ENCODE measurements at regions not wholly inside any gene's neighbourhood (a gene's known extent, or its start where the extent isn't known, plus 50 kb on each side); places are given as distances from the start of the nearest gene placed in this dataset.
A peak's percentile ranks its signal among the peaks of the same experiment; 100 is the strongest.

DNA sequence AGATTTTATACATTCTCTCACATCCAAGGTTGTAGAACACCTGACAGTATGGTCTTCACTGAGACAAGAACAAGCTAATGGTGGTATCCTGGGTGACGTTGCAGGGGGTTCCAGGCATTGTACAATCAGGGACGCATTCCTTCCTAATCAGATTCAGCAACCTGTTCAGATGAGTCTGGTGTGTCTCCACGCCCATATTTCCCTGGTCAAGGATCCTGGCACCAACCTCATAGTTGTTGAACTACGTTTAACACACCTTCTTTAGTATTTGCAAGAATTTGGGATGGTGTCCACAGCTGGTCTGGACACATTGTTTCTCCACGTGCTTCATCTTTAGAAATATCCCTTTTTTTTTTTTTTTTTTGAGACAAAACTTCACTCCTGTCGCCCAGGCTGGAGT is 161.0 kb upstream of the CDYL start:
- H3K4me1 ChIP-seq = no peaks in the 10 kb centered on the region
- no peaks in the 10 kb centered on the region for H3K27me3 ChIP-seq
- intact Hi-C loops (cut with DNase I) = no loop called here
- DNase-seq (no peak), ATAC-seq (no peak)
- TF ChIP-seq POLR2A (IDR thresholded peaks at IDR 0.05) (no peak), CTCF (IDR thresholded peaks at IDR 0.05) (no peak)
- H3K36me3 ChIP-seq (replicated peaks in 1 of 2; ENCODE audit: insufficient read depth in 1 of 2, low read depth in 2 of 2) = no peaks in the 10 kb centered on the region
- H3K9me3 ChIP-seq = no peaks in the 10 kb centered on the region
- WGBS, 2 donors = 62 to 70% methylated on average over 6 of the region's 6 CpGs
- H3K27ac ChIP-seq = no peak overlapping the region
- no peak overlapping the region for H3K4me3 ChIP-seq

GRCh38 chr6:4614637-4615036 is 161.6 kb upstream of the CDYL start:
- intact Hi-C loops (cut with DNase I) = no loop called here
- 59 to 80% methylated on average over 5 of the region's 5 CpGs for WGBS, 2 donors
- DNase-seq (no peak), ATAC-seq (no peak)
- TF ChIP-seq POLR2A (IDR thresholded peaks at IDR 0.05) (no peak), CTCF (IDR thresholded peaks at IDR 0.05) (no peak)
- Histone ChIP-seq H3K4me3 (no peak overlapping the region), H3K27ac (no peak overlapping the region), H3K27me3 (no peaks in the 10 kb centered on the region), H3K9me3 (no peaks in the 10 kb centered on the region), H3K4me1 (no peaks in the 10 kb centered on the region), H3K36me3 (replicated peaks in 1 of 2; ENCODE audit: insufficient read depth in 1 of 2, low read depth in 2 of 2) (no peaks in the 10 kb centered on the region)

GRCh38 chr6:4613795-4614194 is 162.4 kb upstream of the CDYL start:
- Histone ChIP-seq H3K9me3 (no peaks in the 10 kb centered on the region), H3K4me3 (no peak overlapping the region), H3K27me3 (no peaks in the 10 kb centered on the region), H3K4me1 (no peaks in the 10 kb centered on the region), H3K27ac (no peak overlapping the region), H3K36me3 (replicated peaks in 1 of 2; ENCODE audit: insufficient read depth in 1 of 2, low read depth in 2 of 2) (no peaks in the 10 kb centered on the region)
- TF ChIP-seq CTCF (IDR thresholded peaks at IDR 0.05) = no peak
- TF ChIP-seq POLR2A (IDR thresholded peaks at IDR 0.05) = no peak
- intact Hi-C loops (cut with DNase I) = no loop called here
- 78 to 85% methylated on average over 5 of the region's 5 CpGs for WGBS, 2 donors
- no peak for ATAC-seq
- DNase-seq = no peak

DNA sequence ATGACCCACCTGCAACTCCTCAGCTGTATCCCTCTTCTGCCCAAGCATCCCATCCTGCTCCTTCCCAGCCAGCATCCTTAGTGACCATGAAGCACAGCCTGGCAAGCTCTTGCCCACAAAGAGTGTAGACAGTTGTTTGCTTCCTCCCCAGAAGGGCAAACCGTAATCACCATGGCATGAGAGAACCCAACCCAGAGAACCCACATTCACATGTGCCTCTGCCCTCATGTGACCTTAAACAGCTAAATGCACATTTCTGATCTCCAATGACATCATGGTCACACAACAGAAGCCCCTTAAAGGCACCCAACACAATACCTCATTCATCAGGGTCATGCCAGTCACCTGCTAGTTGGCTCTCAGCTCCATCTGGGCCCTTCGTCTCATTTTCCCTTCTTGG is 162.8 kb upstream of the CDYL start:
- no peak for TF ChIP-seq CTCF (IDR thresholded peaks at IDR 0.05)
- no peak for TF ChIP-seq POLR2A (IDR thresholded peaks at IDR 0.05)
- no peaks in the 10 kb centered on the region for H3K27me3 ChIP-seq
- H3K36me3 ChIP-seq (replicated peaks in 1 of 2; ENCODE audit: insufficient read depth in 1 of 2, low read depth in 2 of 2) = no peaks in the 10 kb centered on the region
- 60 to 76% methylated on average over 2 of the region's 2 CpGs for WGBS, 2 donors
- H3K4me1 ChIP-seq = no peaks in the 10 kb centered on the region
- no peak for ATAC-seq
- DNase-seq = no peak
- no peak overlapping the region for H3K27ac ChIP-seq
- no peak overlapping the region for H3K4me3 ChIP-seq
- intact Hi-C loops (cut with DNase I) = no loop called here
- H3K9me3 ChIP-seq = no peaks in the 10 kb centered on the region

- no peak overlapping the region for H3K27ac ChIP-seq
- peak; percentile 55 for ATAC-seq
- peak in 1 of 4 donors; percentile 23 for DNase-seq
Measured at GRCh38 chr6:4612636-4613171, 163.5 kb upstream of the CDYL start.

More at GRCh38 chr6:4612636-4613171, 163.5 kb upstream of the CDYL start:
- intact Hi-C loops (cut with DNase I) = no loop called here
- Histone ChIP-seq H3K4me1 (peaks cover 2% of the 10 kb centered on the region), H3K27me3 (no peaks in the 10 kb centered on the region), H3K36me3 (replicated peaks in 1 of 2; ENCODE audit: insufficient read depth in 1 of 2, low read depth in 2 of 2) (no peaks in the 10 kb centered on the region), H3K9me3 (no peaks in the 10 kb centered on the region), H3K4me3 (no peak overlapping the region)
- TF ChIP-seq CTCF (IDR thresholded peaks at IDR 0.05) = no peak
- TF ChIP-seq POLR2A (IDR thresholded peaks at IDR 0.05) = no peak
- WGBS, 2 donors = 55 to 75% methylated on average over 5 of the region's 5 CpGs

Data from body of pancreas (tissue), 4 donors.